GM12878 (cell line): ENCODE measurements at regions not wholly inside any gene's neighbourhood (a gene's known extent, or its start where the extent isn't known, plus 50 kb on each side); places are given as distances from the start of the nearest gene placed in this dataset.

Experiments
- ATAC-seq: fragments of 200-7000 bp; cut with Tn5 transposase; 3 replicates; pipeline ENCODE4 v1.9.1; 2020; ENCODE audit warnings: mild to moderate bottlenecking, moderate library complexity
- BruUV-seq: library from RNA; stranded (reverse); fragments of 400-500 nt; replicated peaks from 2 replicates; lab custom pipeline; 2021; lab: Mats Ljungman, UMichigan
- CTCF ChIA-PET: fragments of 300-600 bp; sonication (Branson Sonifier 250); formaldehyde crosslinking; extraction: SDS; loops from one replicate; lab custom pipeline; 2021; ENCODE audit warnings: inconsistent platforms; lab: Yijun Ruan, JAX
- POLR2A ChIA-PET: fragments of 350-600 bp; formaldehyde crosslinking; extraction: SDS; loops from one replicate; lab custom pipeline; 2021; ENCODE audit warnings: inconsistent platforms; lab: Charles Lee
- RAD21 ChIA-PET: fragments of 300-600 bp; sonication (Branson Sonifier 250); formaldehyde crosslinking; loops from one replicate; lab custom pipeline; 2023; ENCODE audit warnings: antibody characterized with exemption; ENCODE audit not compliant: unreplicated experiment; lab: Charles Lee
- SMC1A ChIA-PET: fragments of 300-600 bp; sonication (Branson Sonifier 250); formaldehyde crosslinking; loops from one replicate; lab custom pipeline; 2023; ENCODE audit not compliant: unreplicated experiment, uncharacterized antibody; lab: Charles Lee
- DNase-seq: peaks from one replicate; pipeline ENCODE4 v3.0.0-alpha.2; 2011; ENCODE audit warnings: low read depth, low spot score
- FAIRE-seq: peaks from 3 replicates; lab custom pipeline; 2011; peaks lifted over from hg19 to GRCh38; lab: Jason Lieb, UNC
- H2AFZ ChIP-seq: 2 replicates; pipeline ENCODE4 v1.6.0; 2011; ENCODE audit warnings: low read depth, low read length, control low read depth; ENCODE audit not compliant: control insufficient read depth
- H3K27ac ChIP-seq: 2 replicates; pipeline ENCODE4 v1.5.1; 2011; ENCODE audit warnings: control low read depth; ENCODE audit not compliant: control insufficient read depth, insufficient read depth
- H3K27me3 ChIP-seq, 2 experiments: replicated peaks in 1 of 2; 2 replicates each; pipeline versions ENCODE4 v1.6.0 to v1.6.1; 2011; ENCODE audit warnings: low read length in 1 of 2; ENCODE audit not compliant: control insufficient read depth in 2 of 2, insufficient read depth in 2 of 2
- H3K36me3 ChIP-seq, 2 experiments: 2 replicates each; pipeline ENCODE4 v1.5.1; 2011; ENCODE audit warnings: low read length in 1 of 2; ENCODE audit not compliant: control insufficient read depth in 2 of 2, insufficient read depth in 2 of 2
- H3K4me1 ChIP-seq: 2 replicates; pipeline ENCODE4 v1.6.1; 2011; ENCODE audit warnings: mild to moderate bottlenecking, low read length, moderate library complexity, mixed read lengths; ENCODE audit not compliant: control insufficient read depth, insufficient read depth
- H3K4me2 ChIP-seq: 2 replicates; pipeline ENCODE4 v1.6.0; 2011; ENCODE audit warnings: control low read depth; ENCODE audit not compliant: control insufficient read depth, insufficient read depth
- H3K4me3 ChIP-seq: fragments of 200-600 bp; sonication (generic); 2 replicates; pipeline ENCODE4 v1.5.1; 2016
- H3K79me2 ChIP-seq: 2 replicates; pipeline ENCODE4 v1.6.0; 2011; ENCODE audit warnings: low read length; ENCODE audit not compliant: control insufficient read depth, insufficient read depth
- H3K9ac ChIP-seq: 2 replicates; pipeline ENCODE4 v1.8.0; 2011; ENCODE audit warnings: low read length, control low read depth, mixed read lengths; ENCODE audit not compliant: control insufficient read depth, insufficient read depth
- H3K9me3 ChIP-seq: replicated peaks from 3 replicates; pipeline ENCODE4 v1.5.1; 2011; ENCODE audit warnings: mild to moderate bottlenecking, low read length; ENCODE audit not compliant: control insufficient read depth, insufficient read depth
- H4K20me1 ChIP-seq: 2 replicates; pipeline ENCODE4 v1.6.0; 2011; ENCODE audit not compliant: control insufficient read depth, insufficient read depth
- CBFB ChIP-seq: IDR thresholded peaks from 2 replicates; pipeline ENCODE4 v1.6.1; 2016; ENCODE audit warnings: antibody characterized with exemption, low read depth
- CHD4 ChIP-seq: fragments of 200-600 bp; sonication (generic); IDR thresholded peaks from 2 replicates; pipeline ENCODE4 v1.6.1; 2016; ENCODE audit warnings: mild to moderate bottlenecking
- EGR1 ChIP-seq, 2 experiments: IDR thresholded peaks; 1 replicate in 1 of 2; 2 replicates in 1 of 2; pipeline ENCODE4 v1.6.1; 2011 to 2012; ENCODE audit warnings: low read depth in 2 of 2, low read length in 2 of 2, borderline replicate concordance in 1 of 2, mild to moderate bottlenecking in 1 of 2, moderate library complexity in 1 of 2
- EP300 ChIP-seq, 2 experiments: fragments of 150-350 bp in 1 of 2; IDR thresholded peaks; 2 replicates each; pipeline ENCODE4 v1.6.1; 2011 to 2012; ENCODE audit warnings: low read depth in 2 of 2, low read length in 2 of 2, borderline replicate concordance in 1 of 2, improper control_type of control experiment in 1 of 2, inconsistent platforms in 1 of 2; ENCODE audit not compliant: control insufficient read depth in 1 of 2
- GATAD2B ChIP-seq: fragments of 450-650 bp; conservative IDR thresholded peaks from 2 replicates; pipeline ENCODE4 v1.6.1; 2017; ENCODE audit warnings: low read depth, mild to moderate bottlenecking, moderate library complexity
- HDAC2 ChIP-seq: fragments of 200-600 bp; sonication (generic); IDR thresholded peaks from 2 replicates; pipeline ENCODE4 v1.6.1; 2017
- HDGF ChIP-seq: fragments of 450-650 bp; IDR thresholded peaks from 2 replicates; pipeline ENCODE4 v1.6.1; 2016; ENCODE audit warnings: antibody characterized with exemption
- NBN ChIP-seq: fragments of 450-650 bp; IDR thresholded peaks from 2 replicates; pipeline ENCODE4 v1.6.1; 2016
- PAX5 ChIP-seq: IDR thresholded peaks from 2 replicates; pipeline ENCODE4 v1.6.1; 2011; ENCODE audit warnings: low read depth, low read length, borderline replicate concordance
- PRDM15 ChIP-seq: fragments of 450-650 bp; formaldehyde crosslinking; IDR thresholded peaks from 2 replicates; pipeline ENCODE4 v1.4.0; 2020; ENCODE audit warnings: mild to moderate bottlenecking, moderate library complexity
- RELB ChIP-seq: fragments of 450-650 bp; IDR thresholded peaks from 2 replicates; pipeline ENCODE4 v1.6.1; 2017; ENCODE audit warnings: low read depth, mild to moderate bottlenecking, moderate library complexity
- ZBTB4 ChIP-seq: fragments of 450-650 bp; formaldehyde crosslinking; IDR thresholded peaks from 2 replicates; pipeline ENCODE4 v1.4.0; 2022; ENCODE audit warnings: mild to moderate bottlenecking, moderate library complexity
- ZNF622 ChIP-seq: fragments of 450-650 bp; IDR thresholded peaks from 2 replicates; pipeline ENCODE4 v1.6.1; 2017; ENCODE audit warnings: mild to moderate bottlenecking, inconsistent platforms
- WGBS: methylation state at CpG from one replicate; pipeline ENCODE4 v1.1.6; 2016; ENCODE audit warnings: low lambda C conversion rate; ENCODE audit not compliant: insufficient replicate concordance, insufficient coverage; ENCODE audit errors: missing lambda C conversion rate; 5-methylcytosine and 5-hydroxymethylcytosine counted together
- in situ Hi-C: fragments of 300-500 bp; cut with MboI; formaldehyde crosslinking; loops from 9 replicates; pipeline ENCODE4 v1.14.3; 2018; ENCODE audit warnings: mixed read lengths
- intact Hi-C: fragments of 100-400 bp; cut with micrococcal nuclease; formaldehyde crosslinking; loops from one replicate; pipeline ENCODE4 v1.14.2; 2022; ENCODE audit not compliant: unreplicated experiment

GRCh38 chr6:26241033-26241895 lies 123.7 kb upstream of the BTN3A2 start:
- 60% methylated on average over 37 of the region's 38 CpGs for WGBS
- POLR2A ChIA-PET = interaction anchor here (0.6 to 2.5 kb wide), 6 partner anchors 8 to 33 kb away, joined by 3 to 6 read pairs (median 3); a partner anchor contains a TSS
- in situ Hi-C loops = no loop called here
- no peaks in the 10 kb centered on the region for H3K79me2 ChIP-seq
- intact Hi-C loops = loop anchor here (2.0 kb wide), 1 partner anchor 210 kb away; no protein-coding TSS in a partner anchor
- no peaks in the 10 kb centered on the region for H3K27me3 ChIP-seq
- SMC1A ChIA-PET = interaction anchor here (0.8 to 1.7 kb wide), 3 partner anchors 9 to 21 kb away, joined by 3 to 6 read pairs (median 5); a partner anchor contains a TSS
- H3K4me3 ChIP-seq = peak overlapping the region; percentile 49
- H3K4me2 ChIP-seq = peak overlapping the region; percentile 90
- CTCF ChIA-PET = no interaction called here
- ATAC-seq = peak; percentile 66
- no peaks in the 10 kb centered on the region for H4K20me1 ChIP-seq
- H3K9ac ChIP-seq = peak overlapping the region; percentile 85
- no TSS peak for BruUV-seq
- peak overlapping the region; percentile 89 for H2AFZ ChIP-seq
- no peak for DNase-seq
- no peaks in the 10 kb centered on the region; the same call in 2 of the 3 replicates for H3K9me3 ChIP-seq
- H3K27ac ChIP-seq = peak overlapping the region; percentile 95
- RAD21 ChIA-PET = interaction anchor here (0.7 to 1.0 kb wide), 2 partner anchors 9 to 10 kb away, joined by 3 read pairs; a partner anchor contains a TSS
- peaks cover 14% of the 10 kb centered on the region for H3K4me1 ChIP-seq
- FAIRE-seq = no peak
- H3K36me3 ChIP-seq = no peaks in the 10 kb centered on the region
- TF ChIP-seq CHD4 (0 out of 2 replicates have a peak, but pooled peaks have one; percentile 25), RELB (peak; percentile 44; the same call in 1 of the 2 replicates), HDAC2 (no peak), GATAD2B (0 out of 2 replicates have a peak, but pooled peaks have one; percentile 32), EGR1 (IDR thresholded peaks at IDR 0.05; ENCODE audit: borderline replicate concordance in 1 of 2, low read depth in 2 of 2, low read length in 2 of 2) (peak in 1 of 2 experiments; percentile 56; a peak in 1 of 3 replicates), PAX5 (peak; percentile 89), ZBTB4 (CRISPR knock-in tag) (peak; percentile 94), ZNF622 (no peak), CBFB (0 out of 2 replicates have a peak, but pooled peaks have one; percentile 27), NBN (peak; percentile 56; the same call in 1 of the 2 replicates), EP300 (IDR thresholded peaks at IDR 0.05; ENCODE audit: borderline replicate concordance in 1 of 2, control insufficient read depth in 1 of 2, low read depth in 2 of 2, low read length in 2 of 2) (no peak), PRDM15 (CRISPR knock-in tag) (peak; percentile 91), HDGF (no peak)
